Skeletal muscle cell (primary cell): ENCODE measurements at regions not wholly inside any gene's neighbourhood (a gene's known extent, or its start where the extent isn't known, plus 50 kb on each side); places are given as distances from the start of the nearest gene placed in this dataset.
A peak's percentile ranks its signal among the peaks of the same experiment; 100 is the strongest.

Experiments used
- DNase-seq: peaks from one replicate; pipeline ENCODE4 v3.0.0-alpha.2; 2010; ENCODE audit warnings: low read depth
- H3K4me3 ChIP-seq: 2 replicates; pipeline ENCODE4 v1.5.1; 2011; ENCODE audit warnings: low read depth, mild to moderate bottlenecking, control low read depth, low read length, moderate library complexity

DNA sequence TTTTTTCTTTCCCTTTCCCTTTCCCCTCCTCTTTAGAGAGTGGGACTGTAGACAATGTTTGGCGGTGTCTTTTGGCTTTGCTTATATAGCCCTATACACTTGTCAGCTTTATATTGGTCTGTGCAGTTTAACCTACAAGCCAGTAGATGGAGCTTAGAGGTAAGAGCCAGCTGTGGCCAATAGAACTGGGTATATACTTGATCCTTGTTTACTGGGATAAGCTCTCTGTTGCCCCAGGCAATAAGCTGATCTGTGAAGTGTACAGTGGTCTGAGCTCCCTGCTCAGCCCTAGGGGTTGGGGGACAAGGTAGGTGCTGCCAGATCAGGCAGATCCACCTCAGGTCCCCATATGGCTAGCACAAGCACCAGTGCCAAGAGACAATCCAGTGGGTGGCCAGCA, 434.1 kb downstream of the NOVA1 start:
- peak; percentile 14 for DNase-seq
- H3K4me3 ChIP-seq, result no peak overlapping the region

DNA sequence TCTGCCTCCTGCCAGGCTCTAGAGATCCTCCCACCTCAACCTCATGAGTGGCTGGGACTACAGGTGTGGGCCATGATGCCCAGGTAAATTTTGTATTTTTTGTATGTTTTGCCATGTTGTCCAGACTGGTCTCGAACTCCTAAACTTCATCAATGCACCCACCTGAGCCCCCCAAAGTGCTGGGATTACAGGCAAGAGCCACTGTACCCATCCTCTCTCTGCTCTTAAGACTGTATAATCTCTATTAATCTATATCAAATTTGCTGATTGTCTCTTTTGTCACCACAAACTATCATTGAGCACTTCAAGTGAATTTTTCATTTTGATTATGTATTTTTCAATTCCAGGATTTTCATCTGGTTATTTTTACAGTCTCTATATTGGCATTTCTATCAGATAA, 440.3 kb downstream of the NOVA1 start:
- no peak for DNase-seq
- H3K4me3 ChIP-seq, result no peak overlapping the region

DNA sequence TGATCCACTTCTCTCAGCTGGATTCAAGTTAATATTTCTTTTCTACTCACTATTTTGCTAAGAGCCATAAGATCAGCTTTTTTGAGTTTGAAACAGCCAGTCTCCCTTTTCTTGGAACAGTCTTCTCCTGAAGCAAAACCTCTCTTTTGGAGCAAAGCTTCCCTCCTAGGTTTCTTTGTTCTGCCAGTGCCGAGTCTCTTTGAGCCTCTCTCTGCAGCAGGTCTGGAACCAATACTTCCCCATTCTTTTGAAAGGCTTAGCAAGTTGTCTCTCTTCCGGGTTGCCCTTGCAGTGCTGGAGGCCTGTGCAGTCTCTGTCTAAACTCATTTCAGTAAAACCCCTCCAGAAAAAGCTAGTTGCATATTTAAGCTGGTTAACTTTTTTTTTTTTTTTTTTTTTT, 454.8 kb downstream of the NOVA1 start:
- no peak overlapping the region for H3K4me3 ChIP-seq
- DNase-seq, result no peak

DNA sequence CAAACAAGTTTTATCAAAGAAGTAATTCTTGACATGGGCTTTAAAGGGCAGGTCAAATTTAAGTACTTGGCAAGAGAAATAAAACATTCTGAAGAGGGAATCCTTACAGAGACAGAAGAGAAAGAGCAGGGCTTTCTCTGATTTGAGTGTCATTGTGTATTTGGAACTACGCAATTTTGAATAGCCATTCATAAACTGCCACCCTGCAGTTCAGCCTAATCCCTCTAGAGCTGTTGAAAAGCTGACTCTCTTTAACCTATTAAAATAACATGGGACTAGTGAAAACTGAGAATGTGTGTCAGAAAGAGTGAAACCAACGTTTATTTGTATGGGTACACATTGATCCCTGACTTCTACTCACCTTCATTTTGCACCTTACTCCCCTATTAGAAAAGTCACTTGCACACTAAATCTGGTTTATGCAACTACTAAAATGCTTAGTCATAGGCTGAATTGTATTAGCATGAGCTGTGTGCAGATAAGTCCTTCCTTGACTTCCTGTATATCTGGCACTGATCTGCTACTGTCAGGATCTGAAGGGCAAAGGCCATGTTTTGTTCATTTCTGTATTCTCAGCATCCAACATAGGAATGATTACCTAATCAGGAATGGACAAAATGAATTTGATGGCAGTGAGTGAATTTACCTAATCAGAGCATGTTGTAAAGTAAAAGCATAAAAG, 458.9 kb downstream of the NOVA1 start:
- DNase-seq, result peak; percentile 10

DNA sequence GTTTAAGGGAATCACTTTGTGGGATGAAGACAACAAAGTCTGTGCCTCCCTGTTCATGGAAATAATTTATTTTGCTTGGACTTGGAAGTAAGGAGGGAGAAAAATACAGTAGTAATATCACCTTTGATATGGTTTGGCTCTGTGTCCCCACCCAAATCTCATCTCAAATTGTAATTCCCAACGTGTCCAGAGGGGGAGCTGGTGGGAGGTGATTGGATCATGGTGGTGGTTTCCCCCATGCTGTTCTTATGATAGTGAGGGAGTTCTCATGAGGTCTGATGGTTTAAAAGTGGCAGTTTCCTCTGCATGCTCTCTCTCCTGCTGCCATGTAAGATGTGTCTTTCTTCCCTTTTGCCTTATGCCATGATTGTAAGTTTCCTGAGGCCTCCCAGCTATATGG, 460.7 kb downstream of the NOVA1 start:
- DNase-seq, result no peak

More for the DNA sequence above, 458.9 kb downstream of the NOVA1 start:
- no peak overlapping the region for H3K4me3 ChIP-seq

DNA sequence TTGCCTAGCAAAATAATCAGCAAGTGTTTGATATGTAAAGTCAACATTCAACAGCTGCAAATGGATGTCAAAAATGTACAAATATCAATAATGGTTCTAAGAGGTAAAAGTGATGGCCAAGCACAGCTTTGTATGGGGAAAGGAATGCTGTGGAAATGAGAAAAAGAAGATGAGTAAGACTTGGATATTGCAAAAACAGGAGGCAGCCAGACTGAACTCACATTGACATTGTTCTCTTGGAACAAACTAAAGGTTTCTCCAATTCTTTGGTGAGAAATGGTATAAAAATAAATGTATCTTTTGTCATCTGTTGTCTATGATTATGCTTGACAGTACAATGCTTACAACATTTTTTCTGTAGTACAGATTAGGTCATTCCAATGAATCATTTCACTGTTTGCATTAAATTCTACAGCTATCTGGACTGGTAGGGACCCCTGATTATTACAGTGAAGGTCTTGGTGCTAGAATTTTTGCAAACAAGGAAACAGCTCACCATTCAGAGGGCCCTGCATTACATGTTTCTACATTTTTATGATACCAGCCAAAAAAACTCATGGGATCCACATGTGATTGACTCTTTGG, 465.7 kb downstream of the NOVA1 start:
- no peak overlapping the region for H3K4me3 ChIP-seq
- DNase-seq, result peak; percentile 28

More for the DNA sequence above, 460.7 kb downstream of the NOVA1 start:
- no peak overlapping the region for H3K4me3 ChIP-seq

DNA sequence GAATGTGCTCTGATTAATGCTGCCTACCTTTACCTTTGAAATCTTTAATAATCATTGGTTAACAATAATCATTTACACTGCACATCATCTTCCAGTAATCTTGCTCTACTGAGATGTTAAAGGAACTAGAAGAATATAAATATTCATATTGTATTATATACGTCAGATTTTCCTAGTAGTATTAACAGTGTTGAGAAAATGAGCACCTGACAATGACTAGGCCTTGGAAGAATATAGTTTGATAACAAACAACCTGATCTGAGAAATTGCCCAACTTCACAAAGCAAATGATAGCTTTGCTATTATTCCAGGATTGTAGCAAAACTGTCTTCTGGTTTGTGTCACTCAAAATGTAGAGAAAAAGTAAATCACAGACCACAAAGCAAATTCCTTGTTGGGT, 467.1 kb downstream of the NOVA1 start:
- DNase-seq, result no peak
- H3K4me3 ChIP-seq, result no peak overlapping the region

DNA sequence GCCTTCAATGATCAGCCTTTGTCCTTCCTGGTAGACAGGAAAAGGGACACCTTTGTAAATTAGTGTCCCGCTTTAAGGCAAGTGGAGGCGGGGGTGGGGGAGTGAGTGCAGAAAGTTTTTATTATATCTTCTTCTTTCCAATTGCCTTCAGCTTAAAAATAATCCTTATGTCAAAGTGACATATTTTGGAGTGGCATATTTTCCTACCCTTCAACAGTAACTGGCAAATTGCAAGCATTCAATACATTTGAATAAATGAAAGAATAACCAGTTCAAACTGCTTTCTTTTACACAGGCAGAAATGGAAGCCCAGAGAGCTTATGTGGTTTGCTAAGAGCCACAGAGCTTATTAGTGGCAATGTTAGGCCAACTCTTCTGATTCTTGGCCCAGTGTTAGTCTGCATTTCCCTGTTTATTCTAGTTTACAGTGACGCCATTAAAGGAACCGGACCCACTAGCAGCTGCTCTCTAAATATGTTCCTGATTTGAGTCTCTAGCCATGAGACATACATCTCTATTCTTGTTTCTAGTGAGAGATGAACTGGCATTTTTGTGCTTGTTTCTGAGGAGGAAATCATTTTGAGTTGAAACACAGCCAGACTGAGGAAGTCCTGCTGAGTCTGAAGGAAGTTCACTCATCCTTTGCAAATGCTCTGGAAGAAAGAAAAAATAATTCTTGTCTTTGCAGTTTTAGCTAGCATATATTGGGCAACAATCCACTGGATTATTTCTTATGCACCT, 468.7 kb downstream of the NOVA1 start:
- peak; percentile 13 for DNase-seq
- no peak overlapping the region for H3K4me3 ChIP-seq

DNA sequence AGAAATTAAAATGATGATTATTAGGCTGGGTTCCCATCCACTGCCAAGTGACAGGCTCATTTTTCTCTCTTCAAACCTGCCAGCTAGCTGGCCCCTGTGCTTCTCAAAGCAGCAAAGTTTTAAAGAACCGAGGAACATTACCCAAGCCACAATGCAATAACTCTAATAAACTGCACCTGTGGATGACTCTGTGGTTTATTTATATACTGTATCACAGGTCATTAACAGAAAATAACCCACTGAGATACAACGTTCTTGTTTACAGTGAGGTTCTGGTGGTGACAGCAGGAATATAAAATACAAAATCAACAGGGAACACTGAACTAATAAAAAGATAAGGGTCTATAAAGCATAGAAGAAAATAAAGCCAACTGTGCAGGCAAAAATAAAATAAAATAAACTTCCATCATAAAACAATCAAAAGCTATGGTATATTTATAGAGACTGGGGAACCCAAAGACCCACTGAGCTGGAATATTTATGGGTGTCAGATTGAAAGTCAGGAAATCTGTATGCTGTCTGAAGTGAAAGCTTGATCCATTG, 472.9 kb downstream of the NOVA1 start:
- H3K4me3 ChIP-seq, result no peak overlapping the region
- no peak for DNase-seq

DNA sequence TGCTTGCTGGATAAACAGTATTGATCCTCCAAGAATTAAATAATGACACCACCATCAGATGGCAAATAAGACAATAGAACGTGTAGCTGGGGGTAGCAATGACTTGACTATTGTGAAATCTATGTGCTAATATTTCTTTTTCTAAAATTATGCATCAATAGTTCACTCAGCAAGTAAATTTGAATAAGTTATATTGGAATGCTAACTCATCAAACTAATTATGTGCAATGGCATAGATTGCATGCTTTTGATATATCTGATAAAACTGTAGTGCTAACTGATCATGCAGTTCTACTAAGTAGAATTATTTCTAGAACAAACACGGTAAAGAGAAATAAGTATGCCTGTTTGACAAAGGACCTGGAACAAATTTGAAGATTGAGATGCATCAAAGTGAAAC, 474.4 kb downstream of the NOVA1 start:
- DNase-seq, result no peak
- H3K4me3 ChIP-seq, result no peak overlapping the region

DNA sequence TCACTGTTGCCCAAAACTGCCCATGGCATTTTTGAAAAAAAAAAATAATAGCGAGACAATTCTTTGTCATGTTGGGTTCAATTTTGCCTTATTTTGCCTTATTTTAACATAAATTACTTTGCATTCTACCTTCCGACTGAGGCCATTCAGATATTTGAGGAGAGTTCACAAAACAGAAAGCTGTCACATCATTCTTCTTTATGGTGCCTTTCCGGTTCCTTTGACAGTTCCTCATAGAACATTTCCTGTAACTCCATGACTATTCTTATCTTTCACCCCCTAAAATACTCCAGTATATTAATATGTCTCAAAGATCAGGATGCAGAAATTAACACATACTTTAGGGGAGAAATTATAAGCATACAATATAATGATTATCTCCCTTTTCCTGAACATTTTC, 476.7 kb downstream of the NOVA1 start:
- H3K4me3 ChIP-seq, result no peak overlapping the region
- no peak for DNase-seq

DNA sequence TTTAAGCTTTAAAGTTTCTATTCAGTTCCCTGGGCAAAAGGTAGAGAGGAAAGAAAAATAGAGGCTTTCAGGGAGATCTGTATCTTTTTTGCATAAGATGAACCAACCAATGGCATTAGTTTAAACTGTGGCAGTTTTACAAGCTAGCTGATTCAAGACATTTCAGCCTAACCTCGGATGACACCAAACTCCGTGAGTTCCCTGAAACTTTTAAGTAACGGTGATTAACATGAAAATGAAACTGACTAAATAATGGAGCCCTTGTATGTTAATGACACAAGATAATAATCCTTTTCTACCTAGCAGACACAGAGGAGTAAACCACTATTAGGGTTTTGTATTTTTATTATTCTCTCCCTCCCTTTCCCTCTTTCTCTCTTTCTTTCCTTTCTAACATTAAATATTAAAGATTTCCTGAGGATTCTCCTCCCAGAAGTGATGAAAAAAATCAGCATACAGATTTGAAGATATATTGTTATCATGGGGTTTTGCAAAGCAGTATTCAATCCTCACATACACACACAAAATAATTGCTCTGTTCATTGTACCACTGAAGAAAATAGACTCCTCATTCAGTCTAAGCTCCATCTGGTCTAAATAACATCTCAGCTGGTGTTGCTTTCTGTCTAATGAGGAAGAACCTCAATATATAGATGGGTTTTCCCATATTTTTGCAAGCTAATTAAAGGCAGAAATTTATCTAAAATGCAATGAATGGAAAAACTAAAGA, 483.8 kb downstream of the NOVA1 start:
- no peak overlapping the region for H3K4me3 ChIP-seq
- no peak for DNase-seq

DNA sequence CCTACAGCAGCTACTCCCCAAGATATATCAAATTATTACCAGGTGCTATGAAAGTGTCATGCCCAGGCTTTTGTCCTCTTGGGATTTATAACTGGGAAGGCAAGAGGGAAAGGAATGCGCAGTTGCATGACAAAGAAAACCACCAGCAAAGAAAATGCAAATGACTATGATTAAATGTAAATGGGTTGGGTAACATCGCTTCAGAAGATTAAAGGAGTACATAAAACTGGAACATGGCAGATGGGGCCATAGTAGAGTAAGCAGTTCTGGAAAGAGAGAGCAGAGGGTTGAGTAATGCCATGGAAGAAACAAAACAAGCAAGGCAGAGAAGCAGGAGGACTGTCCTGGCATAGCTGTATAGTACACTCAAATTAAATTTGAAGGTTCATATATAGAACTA, 493.1 kb downstream of the NOVA1 start:
- no peak overlapping the region for H3K4me3 ChIP-seq
- no peak for DNase-seq

DNA sequence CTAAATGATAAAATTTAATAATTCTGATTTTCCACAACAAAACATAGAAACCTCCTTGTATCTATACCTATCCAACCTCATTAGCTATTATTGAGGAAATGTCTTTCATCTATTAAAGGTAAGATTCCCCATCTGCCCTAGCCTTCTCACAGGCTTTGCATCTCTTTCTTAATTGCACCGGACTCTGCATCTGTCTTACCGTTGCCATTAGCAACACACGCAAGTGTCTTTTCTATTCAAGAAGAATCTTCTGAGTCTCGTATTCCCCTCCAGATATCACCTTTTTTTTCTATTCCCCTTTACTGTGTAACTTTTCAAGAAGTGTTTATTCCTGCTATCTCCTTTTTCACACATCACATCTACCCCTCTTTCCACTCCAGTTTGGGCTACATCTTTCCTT, 500.0 kb downstream of the NOVA1 start:
- DNase-seq, result no peak
- no peak overlapping the region for H3K4me3 ChIP-seq

DNA sequence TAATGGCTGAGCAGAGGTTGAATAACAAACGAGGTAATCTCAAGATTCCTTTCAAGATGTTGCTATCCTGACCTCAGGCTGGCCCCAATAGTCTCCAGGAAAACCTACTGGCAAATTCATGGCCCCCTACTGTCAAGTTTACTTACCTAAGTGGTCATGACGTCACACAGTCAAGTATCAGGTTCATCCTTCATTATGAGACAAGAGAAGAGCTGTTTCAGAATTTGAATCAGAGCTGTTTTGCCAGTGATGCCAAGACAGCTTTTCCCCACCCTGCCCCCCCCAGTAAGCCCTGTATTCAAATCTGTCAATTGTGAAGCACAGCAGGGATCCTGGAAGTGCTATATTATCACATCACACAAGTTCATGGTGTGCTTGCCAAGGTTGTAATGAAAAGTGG, 509.6 kb downstream of the NOVA1 start:
- no peak for DNase-seq
- no peak overlapping the region for H3K4me3 ChIP-seq

DNA sequence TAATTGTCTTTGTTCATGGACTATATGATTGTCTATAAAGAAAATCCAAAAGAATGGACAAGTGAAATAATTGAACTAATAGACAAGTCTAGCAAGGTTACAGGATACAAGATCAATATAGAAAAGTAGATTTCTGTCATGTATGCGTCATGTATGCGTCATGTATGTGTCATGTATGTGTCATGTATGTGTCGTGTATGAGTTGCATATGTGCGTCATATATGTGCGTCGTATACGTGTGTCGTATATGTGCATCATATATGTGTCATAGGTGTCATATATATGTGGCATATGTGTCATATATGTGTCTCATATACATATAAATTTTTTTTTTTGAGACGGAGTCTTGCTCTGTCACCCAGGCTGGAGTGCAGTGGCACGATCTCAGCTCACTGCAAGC, 516.8 kb downstream of the NOVA1 start:
- no peak for DNase-seq
- no peak overlapping the region for H3K4me3 ChIP-seq

DNA sequence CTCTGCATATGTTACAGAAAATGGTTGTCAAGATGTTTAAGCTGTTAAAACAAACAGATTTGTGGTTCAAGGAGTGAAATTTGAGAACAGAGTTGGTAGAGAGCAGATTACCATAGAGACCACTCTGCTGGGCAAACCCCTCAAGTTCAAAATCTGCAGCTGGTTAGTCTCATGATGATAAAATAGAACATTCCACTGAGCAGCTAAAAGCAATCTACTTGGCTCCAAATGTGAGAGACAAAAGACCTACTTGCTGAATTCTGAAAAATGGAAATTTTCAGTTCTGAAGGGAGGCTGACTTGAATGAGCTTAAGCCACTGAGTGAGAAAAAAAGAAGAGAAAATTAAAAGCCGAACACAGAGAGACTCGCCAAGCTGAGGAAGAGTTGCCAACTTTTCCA, 519.3 kb downstream of the NOVA1 start:
- DNase-seq, result no peak

DNA sequence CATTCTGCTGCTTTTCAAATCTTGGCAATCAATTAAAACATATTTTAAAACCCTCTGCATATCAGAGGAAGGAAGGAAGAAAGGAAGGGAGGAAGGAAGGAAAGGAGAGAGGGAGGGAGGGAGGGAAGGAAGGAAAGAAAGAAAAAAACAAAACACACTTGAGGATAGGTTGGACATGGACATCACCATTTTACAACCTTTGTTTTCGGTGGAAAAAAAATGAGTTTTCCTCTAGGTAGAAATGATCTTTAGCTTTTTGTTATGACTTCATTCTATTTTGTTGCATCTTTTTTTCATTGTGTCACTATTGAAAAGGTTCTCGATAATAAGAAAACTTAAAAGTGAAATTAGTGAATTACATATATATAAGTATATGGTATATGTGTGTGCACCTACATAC, 522.9 kb downstream of the NOVA1 start:
- no peak overlapping the region for H3K4me3 ChIP-seq
- no peak for DNase-seq

More for the DNA sequence above, 519.3 kb downstream of the NOVA1 start:
- H3K4me3 ChIP-seq, result no peak overlapping the region

DNA sequence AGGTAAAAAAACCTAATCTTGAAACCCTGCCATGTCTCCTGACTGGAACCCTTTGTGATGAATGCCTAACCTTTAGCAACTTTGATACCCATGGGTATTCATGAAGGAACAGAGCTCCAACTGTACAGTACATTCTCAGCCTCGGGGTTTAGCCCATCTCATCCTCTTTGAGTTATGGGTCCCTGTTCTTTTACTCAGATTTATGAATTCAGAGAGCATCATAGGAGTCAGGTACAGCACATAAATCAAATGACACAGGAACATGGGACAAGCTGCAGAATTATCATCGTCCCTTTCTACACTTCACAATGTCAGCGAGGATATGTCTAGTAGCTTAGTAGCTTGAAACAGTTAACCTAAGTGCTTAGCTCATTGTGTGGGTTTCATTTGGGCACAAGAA, 527.4 kb downstream of the NOVA1 start:
- DNase-seq, result no peak
- no peak overlapping the region for H3K4me3 ChIP-seq
